ENCODE measurements at regions not wholly inside any gene's neighbourhood (a gene's known extent, or its start where the extent isn't known, plus 50 kb on each side); places are given as distances from the start of the nearest gene placed in this dataset. TPM values are rescaled to one million over a fixed set of nuclear protein-coding genes. Genes with fewer than 3 reads are reported as not detected.

DNA sequence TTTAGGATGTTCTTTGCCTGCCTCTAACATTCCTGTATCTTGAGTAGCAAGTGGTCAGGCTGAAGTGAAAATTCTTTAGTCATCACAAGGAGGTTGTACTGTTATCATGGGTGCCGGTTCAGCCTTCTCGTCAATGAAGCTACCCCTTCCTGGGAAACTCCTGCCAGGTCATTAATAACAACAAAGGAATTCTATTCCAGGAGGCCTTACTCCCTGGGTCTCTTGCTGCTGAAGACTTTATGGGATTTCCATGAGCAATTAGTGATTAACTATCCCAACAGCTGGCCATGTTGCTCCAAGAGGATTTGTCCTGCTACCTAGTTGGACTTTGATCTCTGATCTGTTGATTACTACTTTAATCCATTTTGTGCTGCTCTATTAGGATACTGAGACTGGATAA, 62.7 kb upstream of the ELOVL5 start:
- H3K79me2 ChIP-seq (ENCODE audit: low read length), result no peaks in the 10 kb centered on the region
- no peaks in the 10 kb centered on the region for H3K36me3 ChIP-seq (ENCODE audit: insufficient read depth, low read length)

DNA sequence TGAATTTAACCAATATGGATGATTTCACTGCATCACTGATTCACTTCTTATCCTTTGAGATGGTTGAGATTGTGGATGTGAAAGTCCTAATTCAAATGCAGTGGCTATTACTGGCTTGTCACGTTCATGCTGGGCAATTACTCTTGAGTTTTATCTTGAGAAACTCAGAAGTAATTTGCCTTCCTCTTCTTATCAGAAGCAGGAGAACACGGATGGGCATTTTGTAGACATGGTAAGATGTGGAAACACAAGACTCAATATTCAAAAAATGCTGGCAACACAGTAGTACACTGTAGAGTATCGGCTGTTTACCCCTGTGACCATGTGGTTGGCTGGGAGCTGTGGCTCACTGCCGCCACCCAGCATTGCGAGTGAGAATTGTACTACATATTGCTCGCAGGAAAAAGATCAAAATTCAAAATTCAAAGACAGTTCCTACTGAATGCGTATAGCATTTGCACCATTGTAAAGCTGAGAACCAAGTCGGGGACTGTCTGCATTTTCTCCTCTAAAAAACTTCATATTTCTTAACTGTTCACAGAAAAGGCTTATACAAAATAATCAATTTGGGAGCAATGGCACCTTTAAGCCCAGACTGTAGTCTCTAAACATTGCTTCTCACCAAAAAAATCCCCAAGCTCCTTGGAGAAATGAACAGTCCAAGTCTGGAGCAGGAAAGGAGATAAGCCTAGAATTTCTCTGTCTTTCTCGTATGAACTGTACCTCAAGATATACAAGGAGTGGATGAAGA, 61.9 kb upstream of the ELOVL5 start:
- peak; percentile 87 for DNase-seq
- Histone ChIP-seq H4K20me1 (ENCODE audit: insufficient read depth, low read depth, low read length) (no peaks in the 10 kb centered on the region), H3K27ac (ENCODE audit: low read length) (peak overlapping the region; percentile 78), H3K4me1 (ENCODE audit: low read length) (peaks cover 35% of the 10 kb centered on the region), H3K4me3 (ENCODE audit: low read length) (peak overlapping the region; percentile 29; the same call in 1 of the 2 replicates), H3K4me2 (ENCODE audit: low read depth, low read length, poor library complexity, severe bottlenecking) (peak overlapping the region; percentile 68), H3K36me3 (ENCODE audit: insufficient read depth, low read length) (no peaks in the 10 kb centered on the region), H2AFZ (ENCODE audit: low read length) (peak overlapping the region; percentile 94), H3K27me3 (ENCODE audit: low read length) (no peaks in the 10 kb centered on the region), H3K9ac (ENCODE audit: low read length) (peak overlapping the region; percentile 42), H3K9me2 (replicated peaks; ENCODE audit: insufficient read depth, low read length) (no peaks in the 10 kb centered on the region), H3K9me3 (ENCODE audit: low read length) (no peaks in the 10 kb centered on the region), H3K79me2 (ENCODE audit: low read length) (no peaks in the 10 kb centered on the region)

More for the DNA sequence above, 62.7 kb upstream of the ELOVL5 start:
- H2AFZ ChIP-seq (ENCODE audit: low read length), result 0 out of 2 replicates have a peak overlapping the region, but pooled peaks have one; percentile 12
- H4K20me1 ChIP-seq (ENCODE audit: insufficient read depth, low read depth, low read length), result no peaks in the 10 kb centered on the region
- no peaks in the 10 kb centered on the region for H3K27me3 ChIP-seq (ENCODE audit: low read length)
- H3K4me1 ChIP-seq (ENCODE audit: low read length), result peaks cover 31% of the 10 kb centered on the region
- no peaks in the 10 kb centered on the region for H3K9me3 ChIP-seq (ENCODE audit: low read length)
- peak overlapping the region; percentile 68 for H3K4me2 ChIP-seq (ENCODE audit: low read depth, low read length, poor library complexity, severe bottlenecking)
- no peaks in the 10 kb centered on the region for H3K9me2 ChIP-seq (replicated peaks; ENCODE audit: insufficient read depth, low read length)
- peak overlapping the region; percentile 78 for H3K27ac ChIP-seq (ENCODE audit: low read length)
- DNase-seq, result no peak
- no peak overlapping the region for H3K9ac ChIP-seq (ENCODE audit: low read length)
- no peak overlapping the region for H3K4me3 ChIP-seq (ENCODE audit: low read length)

DNA sequence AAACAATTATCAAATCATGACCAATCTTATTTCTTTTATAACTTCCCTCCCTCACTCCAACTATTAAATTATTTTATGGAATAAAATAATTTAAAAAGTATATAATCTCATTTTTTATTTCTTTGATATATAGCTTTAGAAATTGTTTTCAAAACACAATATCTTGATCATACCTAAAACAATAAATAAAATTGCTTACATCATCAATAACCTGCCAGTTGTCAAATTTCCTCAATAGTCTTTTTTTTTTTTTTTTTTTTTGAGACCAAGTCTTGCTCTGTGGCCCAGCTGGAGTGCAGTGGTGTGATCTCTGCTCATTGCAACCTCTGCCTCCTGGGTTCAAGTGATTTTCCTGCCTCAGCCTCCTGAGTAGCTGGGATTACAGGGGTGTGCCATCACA, 60.1 kb upstream of the ELOVL5 start:
- Histone ChIP-seq H3K79me2 (ENCODE audit: low read length) (no peaks in the 10 kb centered on the region), H3K9ac (ENCODE audit: low read length) (no peak overlapping the region), H3K4me1 (ENCODE audit: low read length) (peaks cover 35% of the 10 kb centered on the region), H3K4me3 (ENCODE audit: low read length) (no peak overlapping the region), H3K9me2 (replicated peaks; ENCODE audit: insufficient read depth, low read length) (no peaks in the 10 kb centered on the region), H4K20me1 (ENCODE audit: insufficient read depth, low read depth, low read length) (no peaks in the 10 kb centered on the region), H3K9me3 (ENCODE audit: low read length) (no peaks in the 10 kb centered on the region), H3K4me2 (ENCODE audit: low read depth, low read length, poor library complexity, severe bottlenecking) (no peak overlapping the region), H3K27ac (ENCODE audit: low read length) (no peak overlapping the region), H2AFZ (ENCODE audit: low read length) (no peak overlapping the region), H3K27me3 (ENCODE audit: low read length) (no peaks in the 10 kb centered on the region), H3K36me3 (ENCODE audit: insufficient read depth, low read length) (no peaks in the 10 kb centered on the region)
- DNase-seq, result no peak

DNA sequence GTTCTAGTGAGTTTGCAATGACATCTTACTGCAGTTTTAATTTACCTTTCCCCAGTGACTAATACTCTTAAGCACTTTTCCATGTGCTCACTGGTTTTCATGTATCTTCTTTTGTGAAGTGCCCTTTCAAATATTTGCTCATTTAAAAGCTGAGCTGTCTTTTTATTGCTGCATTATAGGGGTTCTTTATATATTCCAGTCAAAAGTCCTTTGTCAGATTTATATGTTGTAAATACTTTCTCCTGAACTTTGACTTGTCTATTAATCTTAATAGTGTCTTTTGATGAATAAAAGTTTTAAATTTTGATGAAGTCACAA, 50.2 kb upstream of the ELOVL5 start:
- Histone ChIP-seq H3K27ac (ENCODE audit: low read length) (no peak overlapping the region), H3K4me3 (ENCODE audit: low read length) (no peak overlapping the region), H3K4me2 (ENCODE audit: low read depth, low read length, poor library complexity, severe bottlenecking) (no peak overlapping the region), H3K4me1 (ENCODE audit: low read length) (no peaks in the 10 kb centered on the region), H3K79me2 (ENCODE audit: low read length) (no peaks in the 10 kb centered on the region), H3K9me2 (replicated peaks; ENCODE audit: insufficient read depth, low read length) (no peaks in the 10 kb centered on the region), H3K36me3 (ENCODE audit: insufficient read depth, low read length) (no peaks in the 10 kb centered on the region), H2AFZ (ENCODE audit: low read length) (no peak overlapping the region), H3K27me3 (ENCODE audit: low read length) (no peaks in the 10 kb centered on the region), H4K20me1 (ENCODE audit: insufficient read depth, low read depth, low read length) (no peaks in the 10 kb centered on the region), H3K9me3 (ENCODE audit: low read length) (no peaks in the 10 kb centered on the region), H3K9ac (ENCODE audit: low read length) (no peak overlapping the region)
- DNase-seq, result no peak

DNA sequence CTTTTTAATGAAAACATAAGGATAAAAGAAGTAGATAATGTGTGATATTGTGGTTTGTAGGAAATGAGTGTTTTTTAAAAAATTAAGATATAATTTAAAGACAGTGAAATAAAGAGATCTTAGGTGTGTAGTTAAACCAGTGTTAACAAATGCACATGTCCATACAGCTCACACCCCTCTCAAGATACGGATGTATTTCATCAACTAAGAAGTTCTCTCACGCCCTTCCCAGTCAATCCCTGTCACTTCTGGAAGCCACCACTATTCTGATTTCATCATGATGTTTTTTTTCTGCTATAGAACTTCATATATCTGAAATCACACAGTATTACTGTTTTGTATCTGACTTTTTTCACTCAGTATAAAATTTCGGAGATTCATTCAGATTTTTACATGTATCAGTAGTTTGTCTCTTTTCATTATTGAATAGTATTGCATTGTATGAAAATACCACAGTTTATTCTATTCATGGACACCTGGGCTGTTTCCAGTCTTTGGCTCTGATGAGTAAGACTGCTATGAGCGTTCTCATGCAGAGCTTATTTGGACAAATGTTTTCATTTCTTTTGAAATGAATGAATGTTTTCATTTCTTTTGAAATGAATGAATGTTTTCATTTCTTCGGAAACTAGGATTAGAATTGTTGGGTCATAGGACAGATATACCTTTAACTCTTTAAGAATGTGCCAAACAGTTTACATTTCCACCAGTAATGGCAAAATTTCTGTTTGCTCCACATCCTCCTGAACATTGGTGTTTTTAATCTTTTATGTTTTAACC, 49.7 kb upstream of the ELOVL5 start:
- no peak for DNase-seq
- Histone ChIP-seq H3K4me2 (ENCODE audit: low read depth, low read length, poor library complexity, severe bottlenecking) (no peak overlapping the region), H3K4me3 (ENCODE audit: low read length) (no peak overlapping the region), H4K20me1 (ENCODE audit: insufficient read depth, low read depth, low read length) (no peaks in the 10 kb centered on the region), H3K9me2 (replicated peaks; ENCODE audit: insufficient read depth, low read length) (no peaks in the 10 kb centered on the region), H3K27ac (ENCODE audit: low read length) (no peak overlapping the region), H3K79me2 (ENCODE audit: low read length) (no peaks in the 10 kb centered on the region), H3K9me3 (ENCODE audit: low read length) (no peaks in the 10 kb centered on the region), H3K4me1 (ENCODE audit: low read length) (no peaks in the 10 kb centered on the region), H3K36me3 (ENCODE audit: insufficient read depth, low read length) (no peaks in the 10 kb centered on the region), H2AFZ (ENCODE audit: low read length) (no peak overlapping the region), H3K9ac (ENCODE audit: low read length) (no peak overlapping the region), H3K27me3 (ENCODE audit: low read length) (no peaks in the 10 kb centered on the region)

Small RNA genes lying in the stretch of these regions (small RNA-seq; reads per million reads assigned to genes)
- gene NANOGP3, result not detected
